ENCODE measurements at regions not wholly inside any gene's neighbourhood (a gene's known extent, or its start where the extent isn't known, plus 50 kb on each side); places are given as distances from the start of the nearest gene placed in this dataset.

DNA sequence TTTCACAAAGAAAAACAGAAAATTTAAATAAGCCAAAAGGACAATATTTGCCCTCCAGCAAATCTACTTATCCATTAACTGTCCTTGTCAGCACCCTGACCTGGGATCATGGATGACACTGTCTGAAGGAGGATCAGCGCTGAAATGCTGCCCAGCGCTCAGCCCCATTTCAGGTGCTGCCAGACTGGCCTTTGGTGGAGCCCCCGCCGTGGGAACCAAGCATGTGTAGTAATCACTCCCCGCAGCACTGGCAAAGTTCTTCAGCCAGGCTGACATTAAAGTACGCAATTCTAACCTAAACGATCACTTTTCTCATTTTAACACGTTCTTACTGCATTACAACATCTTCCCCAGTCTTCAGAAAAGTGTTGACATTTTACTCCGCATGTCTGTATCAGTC is 108.6 kb upstream of the GPC1 start:
- Mint-ChIP-seq H3K4me3 (ENCODE audit: unreplicated experiment) (no peak overlapping the region), H3K36me3 (ENCODE audit: low read depth, unreplicated experiment) (no peaks in the 10 kb centered on the region), H3K27me3 (ENCODE audit: unreplicated experiment) (peaks cover 3% of the 10 kb centered on the region), H3K4me1 (ENCODE audit: unreplicated experiment) (no peaks in the 10 kb centered on the region), H3K9me3 (ENCODE audit: unreplicated experiment) (no peaks in the 10 kb centered on the region), H3K27ac (ENCODE audit: unreplicated experiment) (no peak overlapping the region)
- no peak for DNase-seq (ENCODE audit: low spot score)
- TF ChIP-seq, protein P1, sequence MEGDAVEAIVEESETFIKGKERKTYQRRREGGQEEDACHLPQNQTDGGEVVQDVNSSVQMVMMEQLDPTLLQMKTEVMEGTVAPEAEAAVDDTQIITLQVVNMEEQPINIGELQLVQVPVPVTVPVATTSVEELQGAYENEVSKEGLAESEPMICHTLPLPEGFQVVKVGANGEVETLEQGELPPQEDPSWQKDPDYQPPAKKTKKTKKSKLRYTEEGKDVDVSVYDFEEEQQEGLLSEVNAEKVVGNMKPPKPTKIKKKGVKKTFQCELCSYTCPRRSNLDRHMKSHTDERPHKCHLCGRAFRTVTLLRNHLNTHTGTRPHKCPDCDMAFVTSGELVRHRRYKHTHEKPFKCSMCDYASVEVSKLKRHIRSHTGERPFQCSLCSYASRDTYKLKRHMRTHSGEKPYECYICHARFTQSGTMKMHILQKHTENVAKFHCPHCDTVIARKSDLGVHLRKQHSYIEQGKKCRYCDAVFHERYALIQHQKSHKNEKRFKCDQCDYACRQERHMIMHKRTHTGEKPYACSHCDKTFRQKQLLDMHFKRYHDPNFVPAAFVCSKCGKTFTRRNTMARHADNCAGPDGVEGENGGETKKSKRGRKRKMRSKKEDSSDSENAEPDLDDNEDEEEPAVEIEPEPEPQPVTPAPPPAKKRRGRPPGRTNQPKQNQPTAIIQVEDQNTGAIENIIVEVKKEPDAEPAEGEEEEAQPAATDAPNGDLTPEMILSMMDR (IDR thresholded peaks at IDR 0.05; ENCODE audit: unreplicated experiment): no peak

GRCh38 chr2:240327566-240327965 is 107.9 kb upstream of the GPC1 start:
- peaks cover 3% of the 10 kb centered on the region for H3K27me3 Mint-ChIP-seq (ENCODE audit: unreplicated experiment)
- no peak overlapping the region for H3K4me3 Mint-ChIP-seq (ENCODE audit: unreplicated experiment)
- no peak overlapping the region for H3K27ac Mint-ChIP-seq (ENCODE audit: unreplicated experiment)
- H3K4me1 Mint-ChIP-seq (ENCODE audit: unreplicated experiment): no peaks in the 10 kb centered on the region
- DNase-seq (ENCODE audit: low spot score): no peak
- TF ChIP-seq, protein P1 (IDR thresholded peaks at IDR 0.05; ENCODE audit: unreplicated experiment): no peak
- no peaks in the 10 kb centered on the region for H3K9me3 Mint-ChIP-seq (ENCODE audit: unreplicated experiment)
- H3K36me3 Mint-ChIP-seq (ENCODE audit: low read depth, unreplicated experiment): no peaks in the 10 kb centered on the region

DNA sequence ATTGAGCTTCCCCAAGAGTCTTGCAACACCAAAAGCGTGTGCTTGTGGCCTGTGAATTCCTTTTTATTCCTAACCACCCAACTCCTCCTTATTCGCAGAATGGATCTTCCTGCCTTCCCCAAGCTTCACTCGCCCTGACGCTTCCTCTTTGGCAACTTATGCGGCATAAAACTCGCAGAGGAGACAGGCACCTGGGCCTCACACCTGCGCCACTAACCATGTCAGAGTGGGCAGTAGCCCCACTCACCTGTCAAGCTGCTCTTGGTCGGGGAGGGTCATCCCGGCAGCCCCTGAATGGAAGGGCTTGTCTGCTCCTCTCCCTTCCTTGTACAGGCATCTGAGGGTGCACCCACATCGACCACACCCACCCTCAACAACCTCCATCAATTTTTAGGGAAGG is 106.9 kb upstream of the GPC1 start:
- Mint-ChIP-seq H3K4me1 (ENCODE audit: unreplicated experiment) (no peaks in the 10 kb centered on the region), H3K4me3 (ENCODE audit: unreplicated experiment) (no peak overlapping the region), H3K27ac (ENCODE audit: unreplicated experiment) (no peak overlapping the region), H3K36me3 (ENCODE audit: low read depth, unreplicated experiment) (no peaks in the 10 kb centered on the region), H3K9me3 (ENCODE audit: unreplicated experiment) (no peaks in the 10 kb centered on the region), H3K27me3 (ENCODE audit: unreplicated experiment) (peaks cover 3% of the 10 kb centered on the region)
- TF ChIP-seq, protein P1 (IDR thresholded peaks at IDR 0.05; ENCODE audit: unreplicated experiment): no peak
- DNase-seq (ENCODE audit: low spot score): no peak

DNA sequence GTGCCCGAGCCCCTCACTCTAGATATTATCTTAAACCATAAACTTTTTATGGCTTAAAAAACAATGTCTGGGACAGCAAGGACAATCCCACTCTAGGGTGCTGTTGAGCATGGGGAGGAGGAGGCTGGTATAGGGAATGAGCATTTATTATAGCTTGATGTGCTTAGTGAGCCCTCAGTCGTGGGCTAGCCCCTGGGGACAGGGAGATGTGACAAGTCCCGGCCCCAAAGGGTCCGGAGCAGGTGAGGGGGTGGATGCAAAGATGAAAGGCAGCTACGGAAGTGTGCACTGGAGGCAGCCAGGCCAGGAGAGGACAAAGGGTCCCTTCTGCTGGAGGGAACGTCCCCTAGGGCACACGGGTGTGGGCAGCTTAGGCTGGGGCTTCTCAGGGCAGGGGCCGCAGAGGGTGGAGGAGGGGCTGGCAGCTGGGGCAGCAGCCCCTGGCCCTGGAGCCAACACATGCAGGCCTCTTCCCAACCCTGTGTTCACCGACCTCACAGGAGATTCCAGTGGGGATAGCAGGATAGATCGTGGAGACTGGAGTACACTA is 106.3 kb upstream of the GPC1 start:
- Mint-ChIP-seq H3K27me3 (ENCODE audit: unreplicated experiment) (peaks cover 3% of the 10 kb centered on the region), H3K36me3 (ENCODE audit: low read depth, unreplicated experiment) (no peaks in the 10 kb centered on the region), H3K27ac (ENCODE audit: unreplicated experiment) (no peak overlapping the region), H3K9me3 (ENCODE audit: unreplicated experiment) (no peaks in the 10 kb centered on the region), H3K4me3 (ENCODE audit: unreplicated experiment) (no peak overlapping the region), H3K4me1 (ENCODE audit: unreplicated experiment) (no peaks in the 10 kb centered on the region)
- no peak for DNase-seq (ENCODE audit: low spot score)
- TF ChIP-seq, protein P1 (IDR thresholded peaks at IDR 0.05; ENCODE audit: unreplicated experiment): no peak

DNA sequence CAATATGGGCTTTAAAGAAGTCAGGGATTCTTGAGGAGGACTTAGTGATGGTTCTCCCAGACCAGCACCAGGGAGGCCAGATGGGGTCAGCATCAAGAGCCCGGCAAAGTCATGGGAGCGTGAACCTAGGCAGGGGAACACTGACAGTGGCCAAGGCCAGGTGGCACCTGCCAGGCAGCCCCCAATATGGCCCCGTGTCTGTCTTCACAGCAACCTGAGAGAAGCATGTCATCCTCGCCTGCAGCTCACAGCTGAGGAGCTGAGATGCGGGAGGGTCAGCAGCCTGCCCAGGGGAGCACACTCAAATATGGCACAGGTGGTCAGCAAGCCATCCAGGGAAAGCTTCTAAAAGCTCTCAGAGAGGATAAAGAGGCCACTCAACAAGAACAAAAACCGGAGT is 105.7 kb upstream of the GPC1 start:
- Mint-ChIP-seq H3K27ac (ENCODE audit: unreplicated experiment) (no peak overlapping the region), H3K27me3 (ENCODE audit: unreplicated experiment) (peaks cover 3% of the 10 kb centered on the region), H3K4me3 (ENCODE audit: unreplicated experiment) (no peak overlapping the region), H3K4me1 (ENCODE audit: unreplicated experiment) (no peaks in the 10 kb centered on the region), H3K36me3 (ENCODE audit: low read depth, unreplicated experiment) (no peaks in the 10 kb centered on the region), H3K9me3 (ENCODE audit: unreplicated experiment) (no peaks in the 10 kb centered on the region)
- TF ChIP-seq, protein P1 (IDR thresholded peaks at IDR 0.05; ENCODE audit: unreplicated experiment): no peak
- no peak for DNase-seq (ENCODE audit: low spot score)
